Body of pancreas (tissue), 4 donors: ENCODE measurements at regions not wholly inside any gene's neighbourhood (a gene's known extent, or its start where the extent isn't known, plus 50 kb on each side); places are given as distances from the start of the nearest gene placed in this dataset.

Experiments used
- ATAC-seq: fragments of 150-250 bp; one replicate; pipeline ENCODE4 v1.9.1; 2016
- DNase-seq, 4 donors: peaks; one replicate each; pipeline ENCODE4 v3.0.0-alpha.2; 2019
- H3K27ac ChIP-seq, 4 donors: fragments of 200-600 bp; sonication (generic); 1 replicate in 3 of 4; 2 replicates in 1 of 4; pipeline versions ENCODE4 v1.5.1 to v1.6.1; 2016 to 2019; ENCODE audit warnings: mild to moderate bottlenecking in 1 of 4, mixed read lengths in 1 of 4, moderate library complexity in 1 of 4
- H3K27me3 ChIP-seq, 2 donors: fragments of 200-600 bp; sonication (generic); one replicate each; pipeline ENCODE4 v1.6.0; 2016; ENCODE audit warnings: mild to moderate bottlenecking in 1 of 2
- H3K36me3 ChIP-seq, 2 donors: fragments of 200-600 bp; sonication (generic); replicated peaks in 1 of 2; 2 replicates each; pipeline ENCODE4 v1.5.1; 2016; ENCODE audit warnings: low read depth in 2 of 2; ENCODE audit not compliant: insufficient read depth in 1 of 2
- H3K4me1 ChIP-seq: fragments of 200-600 bp; sonication (generic); one replicate; pipeline ENCODE4 v1.6.0; 2016
- H3K4me3 ChIP-seq, 2 donors: fragments of 200-600 bp; sonication (generic); 1 replicate in 1 of 2; 2 replicates in 1 of 2; pipeline ENCODE4 v1.5.1; 2016 to 2019
- H3K9me3 ChIP-seq, 3 donors: fragments of 200-600 bp; sonication (generic); 1 replicate in 2 of 3; 2 replicates in 1 of 3; pipeline ENCODE4 v1.5.1; 2016
- POLR2A ChIP-seq, 3 donors: fragments of 450-650 bp; IDR thresholded peaks; one replicate each; pipeline ENCODE4 v1.6.1; 2016; ENCODE audit warnings: antibody characterized with exemption in 3 of 3, mild to moderate bottlenecking in 2 of 3
- WGBS, 2 donors: methylation state at CpG; one replicate each; pipeline ENCODE4 v1.1.5; 2017; 5-methylcytosine and 5-hydroxymethylcytosine counted together
- intact Hi-C: fragments of 100-400 bp; cut with DNase I; formaldehyde crosslinking; loops from one replicate; pipeline ENCODE4 v1.15.1; 2023
- TF ChIP-seq, protein P1 (sequence below), 7 experiments: fragments of 450-650 bp in 4 of 7; fragments of 200-600 bp in 3 of 7; sonication (generic) in 3 of 7; IDR thresholded peaks; one replicate each; pipeline ENCODE4 v1.5.1; 2016 to 2019; ENCODE audit warnings: antibody characterized with exemption in 7 of 7

GRCh38 chr4:62901101-62901500 lies 1508.1 kb downstream of the TECRL start:
- no peak for DNase-seq
- WGBS, 2 donors, result 69 to 78% methylated on average over 2 of the region's 2 CpGs

DNA sequence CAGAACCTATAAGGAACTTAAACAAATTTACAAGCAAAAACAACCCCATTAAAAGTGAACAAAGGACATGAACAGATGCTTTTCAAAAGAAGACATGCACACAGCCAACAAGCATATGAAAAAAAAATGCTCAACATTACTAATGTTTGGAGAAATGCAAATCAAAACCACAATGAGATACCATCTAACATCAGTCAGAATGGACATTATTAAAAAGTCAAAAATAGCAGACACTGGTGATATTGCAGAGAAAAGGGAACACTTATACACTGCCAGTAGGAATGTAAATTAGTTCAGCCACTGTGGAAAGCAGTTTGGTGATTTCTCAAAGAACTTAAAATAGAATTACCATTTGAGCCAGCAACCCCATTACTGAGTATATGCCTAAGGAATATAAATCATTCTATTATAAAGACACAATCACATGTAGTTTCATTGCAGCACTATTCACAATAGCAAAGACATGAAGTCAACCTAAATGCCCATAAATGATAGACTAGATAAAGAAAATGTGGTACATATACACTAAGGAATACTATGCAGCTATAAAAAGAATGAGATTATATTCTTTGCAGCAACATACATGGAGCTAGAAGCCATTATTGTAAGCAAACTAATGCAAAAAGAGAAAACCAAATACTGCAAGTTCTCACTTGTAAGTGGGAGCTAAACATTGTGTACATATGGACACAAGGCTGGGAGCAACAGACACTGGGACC lies 1509.4 kb downstream of the TECRL start:
- Histone ChIP-seq H3K4me3 (no peak overlapping the region), H3K27ac (no peak overlapping the region), H3K9me3 (no peaks in the 10 kb centered on the region), H3K27me3 (no peaks in the 10 kb centered on the region), H3K36me3 (no peaks in the 10 kb centered on the region), H3K4me1 (no peaks in the 10 kb centered on the region)
- TF ChIP-seq POLR2A (IDR thresholded peaks at IDR 0.05), result no peak
- TF ChIP-seq, protein P1, sequence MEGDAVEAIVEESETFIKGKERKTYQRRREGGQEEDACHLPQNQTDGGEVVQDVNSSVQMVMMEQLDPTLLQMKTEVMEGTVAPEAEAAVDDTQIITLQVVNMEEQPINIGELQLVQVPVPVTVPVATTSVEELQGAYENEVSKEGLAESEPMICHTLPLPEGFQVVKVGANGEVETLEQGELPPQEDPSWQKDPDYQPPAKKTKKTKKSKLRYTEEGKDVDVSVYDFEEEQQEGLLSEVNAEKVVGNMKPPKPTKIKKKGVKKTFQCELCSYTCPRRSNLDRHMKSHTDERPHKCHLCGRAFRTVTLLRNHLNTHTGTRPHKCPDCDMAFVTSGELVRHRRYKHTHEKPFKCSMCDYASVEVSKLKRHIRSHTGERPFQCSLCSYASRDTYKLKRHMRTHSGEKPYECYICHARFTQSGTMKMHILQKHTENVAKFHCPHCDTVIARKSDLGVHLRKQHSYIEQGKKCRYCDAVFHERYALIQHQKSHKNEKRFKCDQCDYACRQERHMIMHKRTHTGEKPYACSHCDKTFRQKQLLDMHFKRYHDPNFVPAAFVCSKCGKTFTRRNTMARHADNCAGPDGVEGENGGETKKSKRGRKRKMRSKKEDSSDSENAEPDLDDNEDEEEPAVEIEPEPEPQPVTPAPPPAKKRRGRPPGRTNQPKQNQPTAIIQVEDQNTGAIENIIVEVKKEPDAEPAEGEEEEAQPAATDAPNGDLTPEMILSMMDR (IDR thresholded peaks at IDR 0.05), result no peak
- ATAC-seq, result no peak
- intact Hi-C loops, result no loop called here
- DNase-seq, result no peak

More at GRCh38 chr4:62901101-62901500, 1508.1 kb downstream of the TECRL start:
- ATAC-seq, result no peak
- intact Hi-C loops, result no loop called here
- no peaks in the 10 kb centered on the region for H3K36me3 ChIP-seq
- H3K27ac ChIP-seq, result no peak overlapping the region
- H3K4me3 ChIP-seq, result no peak overlapping the region
- no peaks in the 10 kb centered on the region for H3K27me3 ChIP-seq
- no peak for TF ChIP-seq POLR2A (IDR thresholded peaks at IDR 0.05)
- TF ChIP-seq, protein P1 (IDR thresholded peaks at IDR 0.05), result no peak
- H3K4me1 ChIP-seq, result no peaks in the 10 kb centered on the region
- no peaks in the 10 kb centered on the region for H3K9me3 ChIP-seq

GRCh38 chr4:62898115-62898514 lies 1511.1 kb downstream of the TECRL start:
- ATAC-seq (no peak), DNase-seq (no peak)
- Histone ChIP-seq H3K36me3 (no peaks in the 10 kb centered on the region), H3K4me1 (no peaks in the 10 kb centered on the region), H3K27me3 (no peaks in the 10 kb centered on the region), H3K4me3 (no peak overlapping the region), H3K27ac (no peak overlapping the region), H3K9me3 (no peaks in the 10 kb centered on the region)
- WGBS, 2 donors, result 74 to 86% methylated on average over 5 of the region's 5 CpGs
- intact Hi-C loops, result no loop called here
- TF ChIP-seq, protein P1 (IDR thresholded peaks at IDR 0.05), result no peak
- TF ChIP-seq POLR2A (IDR thresholded peaks at IDR 0.05), result no peak

DNA sequence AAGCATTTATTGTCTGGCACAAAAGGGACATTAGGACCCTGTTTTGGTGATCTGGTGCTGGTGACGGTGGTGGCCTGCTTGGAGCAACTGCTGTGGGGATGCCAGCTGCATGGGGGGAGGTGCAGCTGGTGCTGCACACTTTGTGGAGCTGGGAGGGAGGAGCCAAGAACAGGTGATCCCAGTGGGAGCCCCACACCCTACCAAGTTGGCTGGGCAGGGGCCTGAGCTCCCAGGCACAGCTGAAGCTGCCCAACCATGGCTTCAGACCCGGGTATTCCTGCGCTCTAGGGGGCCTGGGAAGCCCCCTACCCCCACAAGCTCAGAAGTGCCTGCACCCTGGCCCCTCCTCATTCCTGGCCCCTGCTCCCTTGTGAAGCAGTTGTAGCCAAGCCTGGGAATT lies 1512.5 kb downstream of the TECRL start:
- H3K4me3 ChIP-seq, result no peak overlapping the region
- H3K27ac ChIP-seq, result no peak overlapping the region
- TF ChIP-seq, protein P1 (IDR thresholded peaks at IDR 0.05), result no peak
- no peak for TF ChIP-seq POLR2A (IDR thresholded peaks at IDR 0.05)
- no peak for ATAC-seq
- intact Hi-C loops, result no loop called here
- H3K9me3 ChIP-seq, result no peaks in the 10 kb centered on the region
- H3K27me3 ChIP-seq, result no peaks in the 10 kb centered on the region
- DNase-seq, result no peak
- no peaks in the 10 kb centered on the region for H3K36me3 ChIP-seq
- WGBS, 2 donors, result 59 to 62% methylated on average over 3 of the region's 3 CpGs
- no peaks in the 10 kb centered on the region for H3K4me1 ChIP-seq

DNA sequence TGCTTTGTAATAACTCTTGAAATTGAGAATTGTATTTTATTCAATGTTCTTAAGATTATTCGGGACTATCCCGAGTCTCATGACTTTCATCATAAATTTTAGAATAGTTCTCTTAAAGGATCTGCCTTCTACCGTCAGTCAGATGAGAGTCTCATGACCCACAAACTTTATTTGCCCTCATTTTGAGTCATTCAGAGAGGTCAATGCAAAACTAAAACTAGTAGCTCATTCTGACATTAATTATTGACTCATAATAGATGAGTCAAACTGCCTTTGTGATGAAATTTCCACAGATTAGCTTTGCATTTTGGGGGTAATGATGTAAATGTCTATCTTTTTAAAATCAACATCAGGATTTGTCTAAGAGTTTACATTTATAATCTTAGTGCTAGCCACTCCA lies 1527.3 kb downstream of the TECRL start:
- no peaks in the 10 kb centered on the region for H3K27me3 ChIP-seq
- H3K27ac ChIP-seq, result no peak overlapping the region
- no peaks in the 10 kb centered on the region for H3K4me1 ChIP-seq
- intact Hi-C loops, result no loop called here
- H3K9me3 ChIP-seq, result no peaks in the 10 kb centered on the region
- ATAC-seq (no peak), DNase-seq (no peak)
- WGBS, 2 donors, result 51 to 63% methylated on average over 3 of the region's 3 CpGs
- H3K36me3 ChIP-seq, result no peaks in the 10 kb centered on the region
- TF ChIP-seq POLR2A (IDR thresholded peaks at IDR 0.05), result no peak
- TF ChIP-seq, protein P1 (IDR thresholded peaks at IDR 0.05), result no peak
- no peak overlapping the region for H3K4me3 ChIP-seq
